ENCODE measurements at regions not wholly inside any gene's neighbourhood (a gene's known extent, or its start where the extent isn't known, plus 50 kb on each side); places are given as distances from the start of the nearest gene placed in this dataset.

- no peak for DNase-seq (ENCODE audit: low read depth)
- H3K4me3 ChIP-seq (ENCODE audit: low read depth, low read length) = no peak overlapping the region
- TF ChIP-seq, protein P1, sequence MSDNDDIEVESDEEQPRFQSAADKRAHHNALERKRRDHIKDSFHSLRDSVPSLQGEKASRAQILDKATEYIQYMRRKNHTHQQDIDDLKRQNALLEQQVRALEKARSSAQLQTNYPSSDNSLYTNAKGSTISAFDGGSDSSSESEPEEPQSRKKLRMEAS (IDR thresholded peaks at IDR 0.05; ENCODE audit: low read depth, low read length) = no peak
- TF ChIP-seq MYC (IDR thresholded peaks at IDR 0.05; ENCODE audit: low read depth, low read length) = no peak
- TF ChIP-seq CTCF (IDR thresholded peaks at IDR 0.05; ENCODE audit: low read depth, low read length) = no peak
- no peak for TF ChIP-seq POLR2A (IDR thresholded peaks at IDR 0.05; ENCODE audit: extremely low read depth, insufficient read length)
Observed at GRCh38 chr18:71673498-71673897, 870.6 kb downstream of the CBLN2 start.

GRCh38 chr18:71666481-71666880 lies 877.7 kb downstream of the CBLN2 start:
- no peak for DNase-seq (ENCODE audit: low read depth)
- TF ChIP-seq MYC (IDR thresholded peaks at IDR 0.05; ENCODE audit: low read depth, low read length) = no peak
- no peak for TF ChIP-seq POLR2A (IDR thresholded peaks at IDR 0.05; ENCODE audit: extremely low read depth, insufficient read length)
- no peak for TF ChIP-seq CTCF (IDR thresholded peaks at IDR 0.05; ENCODE audit: low read depth, low read length)
- TF ChIP-seq, protein P1 (IDR thresholded peaks at IDR 0.05; ENCODE audit: low read depth, low read length) = no peak
- H3K4me3 ChIP-seq (ENCODE audit: low read depth, low read length) = no peak overlapping the region

DNA sequence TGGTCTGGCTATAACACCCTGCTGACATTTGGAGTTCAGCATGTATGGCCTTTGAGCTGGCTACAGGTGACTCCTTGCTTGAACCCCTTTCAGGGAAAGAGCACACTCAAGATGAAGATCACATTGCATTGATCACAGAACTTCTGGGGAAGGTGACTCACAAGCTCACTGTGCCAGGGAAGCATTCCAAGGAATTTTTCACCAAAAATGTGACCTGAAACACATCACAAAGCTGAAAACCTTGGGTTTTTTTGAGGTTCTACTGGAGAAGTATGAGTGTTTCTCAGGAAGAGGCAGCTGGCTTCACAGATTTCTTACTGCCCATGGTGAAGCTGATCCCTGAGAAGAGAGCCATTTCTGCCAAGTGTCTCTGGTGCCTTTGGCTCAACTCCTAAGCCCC lies 879.0 kb downstream of the CBLN2 start:
- TF ChIP-seq, protein P1 (IDR thresholded peaks at IDR 0.05; ENCODE audit: low read depth, low read length) = no peak
- TF ChIP-seq POLR2A (IDR thresholded peaks at IDR 0.05; ENCODE audit: extremely low read depth, insufficient read length) (no peak), CTCF (IDR thresholded peaks at IDR 0.05; ENCODE audit: low read depth, low read length) (no peak), MYC (IDR thresholded peaks at IDR 0.05; ENCODE audit: low read depth, low read length) (no peak)

DNA sequence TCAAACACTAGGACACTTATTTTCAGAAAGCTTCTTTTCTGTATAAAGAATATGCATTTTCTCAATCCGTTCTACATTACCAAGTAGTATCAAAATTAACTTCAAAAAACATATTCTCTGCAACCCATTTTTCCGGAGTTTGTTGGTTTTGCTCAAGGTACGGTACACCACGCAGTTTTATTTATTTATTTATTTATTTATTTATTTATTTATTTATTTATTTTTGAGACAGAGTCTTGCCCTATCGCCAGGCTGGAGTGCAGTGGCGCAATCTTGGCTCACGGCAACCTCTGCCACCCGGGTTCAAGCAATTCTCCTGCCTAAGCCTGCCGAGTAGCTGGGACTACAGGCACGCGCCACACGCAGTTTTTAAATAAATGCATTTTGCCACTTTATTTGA lies 900.3 kb downstream of the CBLN2 start:
- H3K4me3 ChIP-seq (ENCODE audit: low read depth, low read length) = no peak overlapping the region
- TF ChIP-seq MYC (IDR thresholded peaks at IDR 0.05; ENCODE audit: low read depth, low read length) (no peak), POLR2A (IDR thresholded peaks at IDR 0.05; ENCODE audit: extremely low read depth, insufficient read length) (no peak), CTCF (IDR thresholded peaks at IDR 0.05; ENCODE audit: low read depth, low read length) (no peak)
- TF ChIP-seq, protein P1 (IDR thresholded peaks at IDR 0.05; ENCODE audit: low read depth, low read length) = no peak
- DNase-seq (ENCODE audit: low read depth) = no peak

More for the DNA sequence above, 879.0 kb downstream of the CBLN2 start:
- no peak overlapping the region for H3K4me3 ChIP-seq (ENCODE audit: low read depth, low read length)
- DNase-seq (ENCODE audit: low read depth) = no peak

- DNase-seq (ENCODE audit: low read depth) = no peak
- no peak for TF ChIP-seq CTCF (IDR thresholded peaks at IDR 0.05; ENCODE audit: low read depth, low read length)
- no peak for TF ChIP-seq MYC (IDR thresholded peaks at IDR 0.05; ENCODE audit: low read depth, low read length)
- TF ChIP-seq, protein P1 (IDR thresholded peaks at IDR 0.05; ENCODE audit: low read depth, low read length) = no peak
- TF ChIP-seq POLR2A (IDR thresholded peaks at IDR 0.05; ENCODE audit: extremely low read depth, insufficient read length) = no peak
- H3K4me3 ChIP-seq (ENCODE audit: low read depth, low read length) = no peak overlapping the region
Observed at GRCh38 chr18:71630696-71631095, 913.4 kb downstream of the CBLN2 start.

All from NB4 (cell line).